OCI-LY1 (cell line): ENCODE measurements at regions not wholly inside any gene's neighbourhood (a gene's known extent, or its start where the extent isn't known, plus 50 kb on each side); places are given as distances from the start of the nearest gene placed in this dataset.

ENCODE experiments used
- EZH2 ChIP-seq: fragments of 200-600 bp; sonication (generic), shearing (Covaris generic); IDR thresholded peaks from 2 replicates; pipeline ENCODE4 v1.8.0; 2017; ENCODE audit warnings: borderline replicate concordance, mixed run types, mild to moderate bottlenecking, antibody characterized with exemption, low read length, moderate library complexity, mixed read lengths
- TF ChIP-seq, protein P1 (sequence below): fragments of 200-600 bp; sonication (generic), shearing (Covaris generic); IDR thresholded peaks from 2 replicates; pipeline ENCODE4 v1.5.1; 2017; ENCODE audit warnings: mild to moderate bottlenecking, antibody characterized with exemption, low read length, moderate library complexity, mixed read lengths

DNA sequence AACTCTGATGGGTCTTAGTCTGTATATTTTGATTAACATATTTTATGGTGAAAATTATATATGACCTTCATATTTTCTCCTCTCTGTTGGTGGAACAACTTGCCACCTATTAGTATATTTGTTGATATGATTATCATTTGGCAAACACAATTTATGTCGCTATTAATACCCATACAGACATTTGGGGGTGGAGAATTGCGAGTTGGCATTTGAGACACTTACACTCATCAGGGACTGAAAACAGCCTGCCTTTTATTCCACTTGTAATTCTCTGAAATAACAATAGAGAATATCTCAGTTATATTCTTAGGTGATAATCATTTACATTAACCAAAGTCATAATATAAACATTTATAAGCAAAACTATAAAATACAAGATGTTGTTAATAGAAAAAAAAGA is 100.5 kb upstream of the RGS18 start:
- TF ChIP-seq, protein P1, sequence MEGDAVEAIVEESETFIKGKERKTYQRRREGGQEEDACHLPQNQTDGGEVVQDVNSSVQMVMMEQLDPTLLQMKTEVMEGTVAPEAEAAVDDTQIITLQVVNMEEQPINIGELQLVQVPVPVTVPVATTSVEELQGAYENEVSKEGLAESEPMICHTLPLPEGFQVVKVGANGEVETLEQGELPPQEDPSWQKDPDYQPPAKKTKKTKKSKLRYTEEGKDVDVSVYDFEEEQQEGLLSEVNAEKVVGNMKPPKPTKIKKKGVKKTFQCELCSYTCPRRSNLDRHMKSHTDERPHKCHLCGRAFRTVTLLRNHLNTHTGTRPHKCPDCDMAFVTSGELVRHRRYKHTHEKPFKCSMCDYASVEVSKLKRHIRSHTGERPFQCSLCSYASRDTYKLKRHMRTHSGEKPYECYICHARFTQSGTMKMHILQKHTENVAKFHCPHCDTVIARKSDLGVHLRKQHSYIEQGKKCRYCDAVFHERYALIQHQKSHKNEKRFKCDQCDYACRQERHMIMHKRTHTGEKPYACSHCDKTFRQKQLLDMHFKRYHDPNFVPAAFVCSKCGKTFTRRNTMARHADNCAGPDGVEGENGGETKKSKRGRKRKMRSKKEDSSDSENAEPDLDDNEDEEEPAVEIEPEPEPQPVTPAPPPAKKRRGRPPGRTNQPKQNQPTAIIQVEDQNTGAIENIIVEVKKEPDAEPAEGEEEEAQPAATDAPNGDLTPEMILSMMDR = no peak
- no peak for TF ChIP-seq EZH2
